GM19240 (cell line): ENCODE measurements at regions not wholly inside any gene's neighbourhood (a gene's known extent, or its start where the extent isn't known, plus 50 kb on each side); places are given as distances from the start of the nearest gene placed in this dataset.
A peak's percentile ranks its signal among the peaks of the same experiment; 100 is the strongest.

Source experiments
- DNase-seq: peaks from one replicate; pipeline ENCODE4 v3.0.0; 2011; ENCODE audit warnings: low spot score; ENCODE audit not compliant: insufficient read length

DNA sequence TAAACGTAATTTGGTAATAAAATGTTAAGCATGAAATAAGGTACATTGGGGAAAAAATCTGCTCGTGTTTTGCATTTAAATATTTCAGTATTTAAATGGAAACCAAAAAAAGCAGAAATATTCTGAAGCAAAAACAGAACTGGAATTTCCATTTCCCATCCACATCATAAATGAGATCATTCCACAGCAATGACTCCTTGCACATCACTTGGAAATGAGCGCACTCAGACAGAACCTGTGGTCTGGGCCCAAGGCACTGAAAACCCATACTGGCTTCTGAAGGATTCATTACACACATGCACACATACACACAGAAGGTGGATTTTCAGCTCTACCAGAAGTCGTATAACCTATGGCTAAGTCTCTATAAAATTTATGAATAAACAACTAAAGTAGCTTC, 174.8 kb downstream of the IBTK start:
- no peak for DNase-seq

GRCh38 chr6:82072121-82072521, 175.4 kb downstream of the IBTK start:
- no peak for DNase-seq

- DNase-seq = no peak
Observed at GRCh38 chr6:82068721-82069120, 178.8 kb downstream of the IBTK start.

GRCh38 chr6:82066991-82067411, 180.5 kb downstream of the IBTK start:
- peak; percentile 5 for DNase-seq

- DNase-seq = no peak
Observed at GRCh38 chr6:82066196-82066595, 181.3 kb downstream of the IBTK start.

DNA sequence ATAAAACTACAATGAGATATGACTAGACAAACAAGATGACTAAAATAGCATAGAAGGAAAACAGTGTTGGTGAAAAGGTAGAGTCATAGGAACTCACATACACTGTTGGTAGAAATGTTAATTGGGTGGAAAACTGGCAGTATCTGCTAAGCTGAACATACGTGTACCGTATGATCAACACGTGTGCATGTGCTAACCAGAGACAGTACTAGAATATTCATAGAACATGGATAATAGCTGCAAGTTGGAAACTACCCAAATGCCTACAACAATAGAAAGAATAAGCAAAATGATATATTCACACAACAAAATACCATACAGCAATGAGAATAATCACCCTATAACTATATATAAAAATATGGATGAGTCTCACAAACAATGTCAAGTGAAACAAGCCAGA, 184.0 kb downstream of the IBTK start:
- no peak for DNase-seq

DNA sequence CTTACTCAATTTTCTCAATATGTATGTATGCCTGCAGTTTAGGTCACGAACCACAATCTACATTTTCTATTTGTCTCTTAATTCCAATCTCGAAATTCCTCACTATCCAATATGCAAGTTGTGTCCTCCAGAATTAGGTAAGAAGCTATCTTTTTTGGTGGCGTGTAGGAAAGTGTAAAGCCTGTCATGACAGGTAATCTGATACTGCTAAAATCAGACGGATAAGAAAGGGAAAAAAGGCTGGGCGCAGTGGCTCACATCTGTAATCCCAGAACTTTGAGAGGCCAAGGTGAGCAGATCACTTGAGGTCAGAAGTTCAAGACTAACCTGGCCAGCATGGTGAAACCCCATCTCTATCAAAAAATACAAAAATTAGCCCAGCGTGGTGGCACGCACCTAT, 185.3 kb downstream of the IBTK start:
- no peak for DNase-seq

DNA sequence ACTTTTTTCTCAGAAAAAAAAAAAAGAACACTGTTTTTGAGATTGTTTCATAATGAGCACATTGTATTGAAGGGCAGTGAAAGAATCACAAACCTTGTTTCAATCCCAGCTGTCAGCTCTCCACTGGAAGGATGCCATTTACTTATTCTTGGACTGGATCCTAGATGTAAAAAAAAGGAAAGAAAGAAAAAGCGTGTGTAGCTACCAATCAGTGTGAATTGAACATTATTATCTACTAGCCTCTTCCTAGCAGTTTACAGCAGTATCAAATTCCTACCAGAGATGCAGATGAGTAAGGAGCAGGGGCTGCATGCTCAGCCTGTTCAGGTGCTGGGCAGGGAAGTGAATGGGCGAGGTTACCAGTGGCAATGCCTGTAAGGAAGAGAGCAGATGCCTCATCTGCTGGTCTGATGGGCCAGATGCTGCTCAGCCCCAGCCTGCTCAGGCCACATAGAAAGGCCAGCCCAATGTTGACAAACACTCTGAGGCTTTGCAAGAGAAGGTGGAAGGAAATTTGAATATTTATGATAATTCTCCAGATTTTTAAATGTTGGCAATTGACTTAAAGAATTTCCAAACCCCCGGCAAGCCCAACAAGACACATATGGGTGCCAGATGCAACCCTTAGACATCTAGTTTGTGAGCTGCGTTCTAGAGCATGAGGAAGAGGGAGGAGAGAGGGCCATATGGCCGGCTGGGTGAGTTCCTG, 189.5 kb downstream of the IBTK start:
- no peak for DNase-seq

DNA sequence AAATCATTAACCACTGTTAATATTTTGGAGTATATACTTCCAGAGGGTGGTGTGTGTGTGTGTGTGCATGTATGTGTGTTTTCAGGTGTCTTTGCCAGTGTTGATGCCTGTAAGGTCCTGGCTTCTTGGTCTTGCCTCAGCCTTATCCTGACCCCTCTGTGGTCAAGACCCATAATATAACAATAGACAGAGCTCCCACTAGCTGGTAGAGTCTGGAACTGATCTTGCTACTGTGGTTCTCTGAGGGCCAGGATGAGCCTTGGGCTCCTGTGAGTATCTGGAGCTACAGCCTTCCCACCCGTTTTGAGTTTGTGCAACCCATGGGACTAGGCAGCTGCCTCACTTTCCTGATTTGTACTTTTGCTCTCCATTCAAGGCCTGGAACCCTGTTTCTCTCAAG, 191.0 kb downstream of the IBTK start:
- no peak for DNase-seq

DNA sequence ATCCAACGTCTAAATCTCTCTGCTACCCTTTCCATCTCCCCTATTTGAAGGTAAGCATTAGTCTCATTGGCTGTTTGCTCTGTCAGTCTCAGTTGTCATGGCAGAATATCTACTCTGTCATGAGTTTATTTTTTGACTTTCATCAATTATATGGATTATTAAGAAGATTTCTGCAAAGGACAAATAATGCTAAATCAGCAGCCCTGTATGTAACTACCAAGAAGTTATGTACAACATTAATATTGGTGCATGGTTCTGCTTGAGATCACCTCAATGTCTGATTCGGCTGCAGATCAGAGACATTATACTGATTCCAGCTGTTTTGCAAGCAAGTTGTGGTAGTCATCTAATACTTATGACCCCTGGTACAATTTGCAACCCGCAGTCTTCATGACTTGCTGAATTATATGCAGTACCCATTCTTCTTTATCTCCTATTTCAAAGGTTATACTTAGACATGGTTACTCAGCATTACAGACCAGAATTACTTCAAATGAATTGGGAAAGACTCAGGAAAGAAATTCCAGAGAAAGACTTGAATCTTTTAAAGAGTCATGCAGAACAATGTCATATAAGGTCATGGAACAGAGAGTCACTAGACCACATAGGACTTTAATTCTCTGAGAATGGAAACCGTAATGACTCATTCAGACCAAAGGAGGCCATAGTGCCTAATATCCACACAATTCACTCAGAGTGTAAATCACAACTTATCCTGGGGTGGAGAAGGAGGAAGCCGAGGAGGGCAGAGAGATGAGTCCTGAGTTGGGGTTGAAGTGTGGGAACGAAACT, 201.4 kb downstream of the IBTK start:
- DNase-seq = no peak

GRCh38 chr6:82040405-82041221, 206.9 kb downstream of the IBTK start:
- peak; percentile 2 for DNase-seq

DNA sequence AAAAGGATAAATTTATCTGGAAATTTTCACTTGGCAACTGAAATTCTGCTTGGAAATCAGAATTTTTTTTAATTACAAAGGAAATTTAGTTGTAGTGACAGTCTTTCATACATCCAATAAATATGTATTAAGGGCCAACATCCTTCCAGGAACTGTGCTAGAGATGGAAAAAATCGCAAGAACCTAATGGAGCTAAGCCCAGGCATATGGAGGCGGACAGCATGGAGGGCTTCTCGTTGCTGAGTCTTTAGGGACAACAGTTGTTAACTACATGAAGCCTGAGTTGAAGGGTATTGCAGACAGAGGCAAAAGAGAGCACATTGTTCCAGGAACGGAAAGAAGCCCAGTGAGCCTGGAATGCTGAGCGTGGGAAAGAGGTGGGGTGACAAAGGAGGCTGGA, 208.9 kb downstream of the IBTK start:
- DNase-seq = no peak

- DNase-seq = no peak
Observed at GRCh38 chr6:82035526-82035925, 212.0 kb downstream of the IBTK start.

- no peak for DNase-seq
Observed at GRCh38 chr6:82033631-82034211, 213.8 kb downstream of the IBTK start.

DNA sequence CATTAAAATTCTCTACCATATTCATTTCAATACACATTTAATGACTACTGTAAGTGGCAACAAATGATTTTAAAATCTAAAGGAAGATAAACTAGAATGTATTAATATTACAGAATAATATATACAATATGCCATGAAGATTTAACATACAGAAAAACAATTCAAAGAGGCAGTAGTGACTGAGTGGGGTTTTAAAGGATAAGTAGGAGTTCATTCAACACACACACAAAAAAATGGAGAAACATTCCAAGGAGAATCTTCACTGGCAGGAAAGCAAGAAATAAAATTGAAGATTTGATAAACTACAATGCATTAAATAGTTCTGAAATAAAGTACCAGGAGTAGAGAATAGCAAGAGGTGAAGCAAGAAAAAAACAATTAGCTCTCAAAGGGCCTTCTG, 215.1 kb downstream of the IBTK start:
- DNase-seq = no peak

DNA sequence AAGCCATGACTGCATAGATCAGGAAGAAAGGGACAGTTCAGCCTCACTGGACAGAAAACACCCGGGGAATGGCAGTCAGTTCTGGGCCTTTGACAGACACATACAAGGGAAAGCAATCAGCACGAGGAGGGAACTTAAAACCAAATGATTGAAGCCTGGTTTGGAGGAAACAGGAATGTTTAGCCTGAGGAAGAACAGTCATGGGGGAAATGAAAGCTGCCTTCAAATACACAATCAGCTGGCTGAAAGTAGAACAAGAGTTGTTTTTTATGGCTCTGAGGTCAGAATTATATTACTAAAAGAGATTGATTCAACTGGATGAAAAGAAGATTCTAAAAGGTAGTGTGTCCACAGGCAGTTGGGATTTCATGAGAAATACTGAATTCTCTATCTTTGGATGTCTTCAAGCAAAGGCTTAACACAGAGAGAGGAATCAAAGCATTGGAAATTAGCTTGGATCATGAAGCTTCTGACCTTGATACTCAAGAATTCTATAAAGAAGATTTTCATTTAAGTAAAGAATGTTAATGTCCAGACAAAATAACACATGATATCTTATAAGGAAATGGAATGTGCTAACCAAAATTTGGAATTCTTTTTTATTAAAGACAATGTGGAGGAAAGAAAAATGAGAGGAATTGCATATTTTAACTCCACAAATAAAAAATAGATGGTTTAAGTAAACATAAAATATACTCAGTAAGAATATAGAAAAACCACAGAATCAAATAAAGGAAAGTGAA, 216.6 kb downstream of the IBTK start:
- DNase-seq = no peak

GRCh38 chr6:82030301-82030700, 217.2 kb downstream of the IBTK start:
- no peak for DNase-seq

- DNase-seq = no peak
Observed at GRCh38 chr6:82025271-82025670, 222.3 kb downstream of the IBTK start.

GRCh38 chr6:82022614-82023129, 224.9 kb downstream of the IBTK start:
- no peak for DNase-seq

DNA sequence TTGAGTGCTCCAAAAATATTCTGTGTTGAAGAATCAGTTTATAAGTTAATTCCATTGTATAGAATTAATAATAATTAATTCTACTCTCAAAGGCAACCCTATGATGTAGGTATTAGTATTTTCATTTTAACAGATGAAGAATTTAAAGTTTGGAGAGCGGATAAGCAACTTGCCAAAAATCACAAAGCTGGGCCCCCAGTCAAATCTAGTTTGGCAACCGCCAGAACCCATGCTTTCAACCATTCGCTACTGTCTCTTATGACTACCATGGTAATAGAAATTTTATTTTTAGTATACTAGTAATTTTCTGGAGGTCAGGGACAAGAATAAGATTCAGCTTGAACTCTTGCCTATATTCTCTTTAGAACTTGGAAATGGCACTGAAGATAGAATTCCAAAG, 229.8 kb downstream of the IBTK start:
- DNase-seq = no peak

DNA sequence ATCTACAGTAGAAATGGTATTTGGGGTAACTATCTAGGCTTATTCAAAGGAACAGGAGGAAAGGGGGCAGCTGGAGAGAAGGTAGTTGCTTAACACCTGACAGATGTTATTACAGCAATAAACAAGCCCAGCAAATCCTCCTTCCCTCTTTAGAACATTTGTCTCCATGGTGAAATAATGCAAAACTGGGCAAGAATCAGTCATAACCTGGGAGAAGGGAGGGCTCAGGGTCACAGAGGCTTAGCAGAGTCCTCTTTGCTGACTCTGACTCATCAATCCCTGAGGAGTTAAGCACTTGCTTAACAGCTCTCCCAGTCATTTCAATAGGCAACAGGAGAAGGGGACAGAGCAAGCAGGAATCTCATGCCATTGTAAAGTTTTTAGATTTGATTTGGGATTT, 230.3 kb downstream of the IBTK start:
- DNase-seq = no peak
